ENCODE measurements at regions not wholly inside any gene's neighbourhood (a gene's known extent, or its start where the extent isn't known, plus 50 kb on each side); places are given as distances from the start of the nearest gene placed in this dataset.
"Not testable (repeated sequence)": the region's sequence is repeated elsewhere in the genome, so short reads cannot be mapped to it uniquely, and the experiment has no call there.

GRCh38 chr18:14964406-14964805 lies 216.4 kb downstream of the ANKRD30B start:
- in situ Hi-C loops (cut with MboI; ENCODE audit: low pct_ligation_motif_present in 1 of 4, low pct_unique_long_range_greater_than_20kb in 1 of 4, low sequenced_read_pairs in 3 of 4) (no loop called here), intact Hi-C loops (cut with DNase I; ENCODE audit: low total_unique reads) (no loop called here)
- no peak for DNase-seq
- Histone ChIP-seq H3K4me1 (no peaks in the 10 kb centered on the region), H3K36me3 (no peaks in the 10 kb centered on the region), H3K9me3 (no peaks in the 10 kb centered on the region), H3K27me3 (no peaks in the 10 kb centered on the region), H3K27ac (no peak overlapping the region), H3K4me3 (no peak overlapping the region)
- TF ChIP-seq EP300 (IDR thresholded peaks at IDR 0.05; ENCODE audit: low read depth) = no peak
- no peak for TF ChIP-seq POLR2AphosphoS5 (IDR thresholded peaks at IDR 0.05)
- TF ChIP-seq CTCF (IDR thresholded peaks at IDR 0.05) = no peak
- TF ChIP-seq POLR2A (IDR thresholded peaks at IDR 0.05) = no peak

GRCh38 chr18:14964976-14965375 lies 217.0 kb downstream of the ANKRD30B start:
- intact Hi-C loops (cut with DNase I; ENCODE audit: low total_unique reads) = not testable (repeated sequence)

GRCh38 chr18:14965553-14965952 lies 217.6 kb downstream of the ANKRD30B start:
- in situ Hi-C loops (cut with MboI; ENCODE audit: low pct_ligation_motif_present in 1 of 4, low pct_unique_long_range_greater_than_20kb in 1 of 4, low sequenced_read_pairs in 3 of 4) (no loop called here), intact Hi-C loops (cut with DNase I; ENCODE audit: low total_unique reads) (no loop called here)
- WGBS, 2 donors (ENCODE audit: low coverage in 1 of 2) = 40 to 87% methylated on average over 1 to 11 of the region's 11 CpGs
- no peaks in the 10 kb centered on the region for H3K9me3 ChIP-seq
- no peaks in the 10 kb centered on the region for H3K36me3 ChIP-seq
- H3K27ac ChIP-seq = no peak overlapping the region
- H3K4me3 ChIP-seq = no peak overlapping the region
- H3K27me3 ChIP-seq = no peaks in the 10 kb centered on the region
- DNase-seq = no peak
- no peaks in the 10 kb centered on the region for H3K4me1 ChIP-seq
- TF ChIP-seq POLR2A (IDR thresholded peaks at IDR 0.05) (no peak), POLR2AphosphoS5 (IDR thresholded peaks at IDR 0.05) (no peak)

More at GRCh38 chr18:14964976-14965375, 217.0 kb downstream of the ANKRD30B start:
- H3K4me3 ChIP-seq; DNase-seq; H3K27me3 ChIP-seq; H3K27ac ChIP-seq; in situ Hi-C loops (cut with MboI; ENCODE audit: low pct_ligation_motif_present in 1 of 4, low pct_unique_long_range_greater_than_20kb in 1 of 4, low sequenced_read_pairs in 3 of 4); H3K4me1 ChIP-seq; H3K9me3 ChIP-seq; H3K36me3 ChIP-seq: not testable (repeated sequence)
- WGBS, 2 donors (ENCODE audit: low coverage in 1 of 2) = 89 to 90% methylated on average over 4 of the region's 4 CpGs

- 81 to 94% methylated on average over 2 to 3 of the region's 3 CpGs for WGBS, 2 donors (ENCODE audit: low coverage in 1 of 2)
- H3K36me3 ChIP-seq; H3K4me3 ChIP-seq; DNase-seq; H3K9me3 ChIP-seq; intact Hi-C loops (cut with DNase I; ENCODE audit: low total_unique reads); in situ Hi-C loops (cut with MboI; ENCODE audit: low pct_ligation_motif_present in 1 of 4, low pct_unique_long_range_greater_than_20kb in 1 of 4, low sequenced_read_pairs in 3 of 4); H3K4me1 ChIP-seq; H3K27me3 ChIP-seq; H3K27ac ChIP-seq: not testable (repeated sequence)
These were observed 219.3 kb downstream of the ANKRD30B start for GRCh38 chr18:14967246-14967645.

- Histone ChIP-seq H3K4me1 (no peaks in the 10 kb centered on the region), H3K9me3 (no peaks in the 10 kb centered on the region), H3K27ac (no peak overlapping the region), H3K36me3 (no peaks in the 10 kb centered on the region), H3K4me3 (no peak overlapping the region), H3K27me3 (no peaks in the 10 kb centered on the region)
- in situ Hi-C loops (cut with MboI; ENCODE audit: low pct_ligation_motif_present in 1 of 4, low pct_unique_long_range_greater_than_20kb in 1 of 4, low sequenced_read_pairs in 3 of 4) (no loop called here), intact Hi-C loops (cut with DNase I; ENCODE audit: low total_unique reads) (no loop called here)
- TF ChIP-seq POLR2AphosphoS5 (IDR thresholded peaks at IDR 0.05) = no peak
- TF ChIP-seq CTCF (IDR thresholded peaks at IDR 0.05) = no peak
- TF ChIP-seq POLR2A (IDR thresholded peaks at IDR 0.05) = no peak
- no peak for TF ChIP-seq EP300 (IDR thresholded peaks at IDR 0.05; ENCODE audit: low read depth)
- no peak for DNase-seq
- WGBS, 2 donors (ENCODE audit: low coverage in 1 of 2) = 59 to 78% methylated on average over 7 to 9 of the region's 9 CpGs
These were observed 221.5 kb downstream of the ANKRD30B start for GRCh38 chr18:14969500-14969899.

GRCh38 chr18:14970027-14970426 lies 222.1 kb downstream of the ANKRD30B start:
- in situ Hi-C loops (cut with MboI; ENCODE audit: low pct_ligation_motif_present in 1 of 4, low pct_unique_long_range_greater_than_20kb in 1 of 4, low sequenced_read_pairs in 3 of 4) (no loop called here), intact Hi-C loops (cut with DNase I; ENCODE audit: low total_unique reads) (no loop called here)
- WGBS, 2 donors (ENCODE audit: low coverage in 1 of 2) = 84 to 100% methylated on average over 1 to 5 of the region's 5 CpGs
- Histone ChIP-seq H3K27ac (no peak overlapping the region), H3K4me3 (no peak overlapping the region), H3K9me3 (no peaks in the 10 kb centered on the region), H3K36me3 (no peaks in the 10 kb centered on the region), H3K4me1 (no peaks in the 10 kb centered on the region), H3K27me3 (no peaks in the 10 kb centered on the region)
- TF ChIP-seq EP300 (IDR thresholded peaks at IDR 0.05; ENCODE audit: low read depth) (no peak), POLR2A (IDR thresholded peaks at IDR 0.05) (no peak), CTCF (IDR thresholded peaks at IDR 0.05) (no peak), POLR2AphosphoS5 (IDR thresholded peaks at IDR 0.05) (no peak)
- no peak for DNase-seq
